HG03520 (cell line): ENCODE measurements at regions not wholly inside any gene's neighbourhood (a gene's known extent, or its start where the extent isn't known, plus 50 kb on each side); places are given as distances from the start of the nearest gene placed in this dataset.

Experiments used
- ATAC-seq: cut with Tn5 transposase; IDR thresholded peaks from one replicate; pipeline ENCODE4 v1.9.1; 2021; ENCODE audit warnings: mild to moderate bottlenecking, moderate library complexity; ENCODE audit not compliant: unreplicated experiment

DNA sequence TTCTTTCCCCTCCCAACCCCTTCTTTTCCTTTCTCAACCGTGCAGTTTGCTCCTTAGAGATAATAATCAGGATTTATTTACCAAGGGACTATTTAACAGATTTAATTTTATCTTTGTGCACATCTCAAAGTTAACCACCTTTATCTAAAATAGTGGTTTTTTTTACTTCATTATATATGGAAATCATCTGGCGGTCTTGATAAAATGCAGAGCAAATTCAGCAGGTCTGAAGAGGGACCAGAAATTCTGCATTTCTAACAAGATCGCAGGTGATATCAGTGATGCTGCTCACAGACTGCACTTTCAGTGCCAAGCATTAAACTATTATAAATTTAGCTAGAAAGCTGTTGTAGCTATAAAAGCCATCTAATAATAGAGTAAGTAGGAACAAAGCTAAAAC is 83.4 kb upstream of the NEGR1 start:
- ATAC-seq = no peak

DNA sequence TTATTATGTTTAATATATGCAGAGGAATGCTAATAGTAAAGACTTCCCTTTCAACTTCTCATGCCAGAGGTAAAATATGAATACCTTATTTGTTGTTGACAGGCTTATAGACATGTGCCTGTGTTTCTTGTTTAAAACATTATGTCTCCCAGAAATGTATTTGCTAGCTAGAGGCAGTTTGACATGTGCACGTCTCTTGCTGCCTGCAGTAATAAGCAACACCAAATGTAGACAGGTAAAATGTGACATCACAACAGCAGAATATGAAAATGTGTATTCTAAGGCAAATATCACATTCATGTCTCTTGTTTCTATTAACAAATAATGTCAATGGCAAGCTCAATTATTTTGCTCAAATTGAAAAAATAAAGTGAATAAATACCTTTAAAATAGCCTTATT is 80.2 kb upstream of the NEGR1 start:
- ATAC-seq = no peak

DNA sequence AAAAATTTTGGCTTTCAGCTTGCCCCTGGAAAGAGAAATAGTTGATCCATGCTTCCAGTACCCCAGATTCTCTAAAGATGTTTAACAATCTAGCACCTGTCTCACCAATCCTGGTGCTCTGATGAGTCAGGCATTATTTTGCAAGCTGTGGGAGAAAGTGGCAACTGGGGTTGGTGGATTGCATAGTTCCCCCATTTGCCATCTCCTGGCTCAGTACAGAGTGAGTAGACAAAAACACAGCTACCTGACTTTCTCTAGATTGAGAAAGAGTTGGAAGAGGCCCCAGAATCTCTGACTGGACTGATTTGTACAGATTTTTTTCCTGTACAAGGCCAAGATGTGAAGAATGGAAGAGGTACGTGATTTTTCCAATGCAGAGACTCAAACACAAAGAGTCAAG is 75.1 kb upstream of the NEGR1 start:
- ATAC-seq = no peak

DNA sequence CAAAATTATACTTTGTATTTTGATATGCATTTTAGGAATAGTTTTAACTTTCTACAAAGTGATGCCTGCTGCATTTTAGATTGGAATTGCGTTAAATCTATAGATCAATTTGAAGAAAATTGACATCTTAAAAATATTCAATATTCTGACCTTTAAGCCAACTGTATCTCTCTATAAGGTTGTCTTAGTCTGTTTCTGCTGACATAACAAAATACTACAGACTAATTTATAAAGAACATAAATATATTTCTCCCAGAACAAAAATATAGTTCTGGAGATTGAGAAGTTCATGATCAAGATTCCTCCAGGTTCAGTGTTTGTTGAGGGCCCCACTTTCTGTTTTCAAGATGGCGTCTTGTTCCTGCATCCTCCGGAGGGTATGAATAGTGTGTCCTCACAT is 73.6 kb upstream of the NEGR1 start:
- no peak for ATAC-seq

DNA sequence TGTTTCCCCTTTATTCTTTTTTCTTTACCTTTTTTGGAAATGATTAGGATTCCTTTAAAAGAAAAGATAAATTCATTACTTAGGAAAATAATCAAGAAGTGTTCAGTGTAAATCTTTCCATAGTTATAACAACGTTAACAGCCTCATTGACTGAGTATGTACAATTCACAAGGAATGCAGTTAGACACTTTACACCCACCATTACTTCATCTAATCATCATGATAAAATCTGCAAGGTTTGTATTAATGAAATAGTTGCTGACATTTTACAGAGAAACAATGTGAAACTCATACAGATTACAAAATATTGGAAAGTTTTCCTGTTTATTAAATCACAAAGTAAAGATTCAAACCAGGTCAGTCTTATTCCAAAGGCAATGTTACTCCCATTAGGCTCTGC is 59.3 kb upstream of the NEGR1 start:
- no peak for ATAC-seq

DNA sequence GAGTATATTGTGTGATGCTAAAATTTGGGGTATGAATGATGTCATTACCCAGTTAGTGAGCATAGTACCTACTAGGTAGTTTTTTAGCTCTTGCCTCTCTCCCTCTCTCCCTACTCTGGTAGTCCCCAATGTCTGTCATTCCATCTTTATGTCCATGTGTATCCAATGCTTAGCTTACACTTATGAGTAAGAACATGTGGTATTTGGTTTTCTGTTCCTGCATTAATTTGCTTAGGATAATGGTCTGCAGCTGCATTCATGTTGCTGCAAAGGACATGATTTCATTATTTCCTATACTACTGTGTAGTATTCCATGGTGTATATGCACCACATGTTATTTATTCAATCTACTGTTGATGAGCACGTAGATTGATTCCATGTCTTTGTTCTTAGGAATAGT is 54.4 kb upstream of the NEGR1 start:
- ATAC-seq = no peak
